GM04504 (cell line): ENCODE measurements at regions not wholly inside any gene's neighbourhood (a gene's known extent, or its start where the extent isn't known, plus 50 kb on each side); places are given as distances from the start of the nearest gene placed in this dataset.

ENCODE experiments used
- DNase-seq: peaks from one replicate; pipeline ENCODE4 v3.0.0-alpha.2; 2012; ENCODE audit warnings: low read depth

DNA sequence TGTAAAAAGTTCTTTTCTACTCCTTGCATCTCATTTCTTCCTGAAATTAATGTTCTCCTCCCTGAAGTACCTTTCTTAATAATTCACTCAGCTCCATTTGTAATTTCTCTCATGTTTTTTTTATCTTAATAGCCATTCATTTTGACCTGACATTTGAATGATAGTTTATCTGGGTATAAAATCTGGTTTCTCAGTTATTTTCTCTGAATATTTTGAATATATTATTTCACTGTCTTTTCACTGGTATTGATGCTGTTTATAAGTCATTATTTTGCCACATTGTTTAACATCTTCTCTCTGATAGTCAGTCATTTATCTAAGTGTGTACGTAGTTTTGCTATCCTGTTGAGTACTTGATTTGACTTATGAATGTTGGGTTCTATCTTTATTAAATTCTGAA, 68.8 kb upstream of the ARHGAP18 start:
- DNase-seq, result no peak

DNA sequence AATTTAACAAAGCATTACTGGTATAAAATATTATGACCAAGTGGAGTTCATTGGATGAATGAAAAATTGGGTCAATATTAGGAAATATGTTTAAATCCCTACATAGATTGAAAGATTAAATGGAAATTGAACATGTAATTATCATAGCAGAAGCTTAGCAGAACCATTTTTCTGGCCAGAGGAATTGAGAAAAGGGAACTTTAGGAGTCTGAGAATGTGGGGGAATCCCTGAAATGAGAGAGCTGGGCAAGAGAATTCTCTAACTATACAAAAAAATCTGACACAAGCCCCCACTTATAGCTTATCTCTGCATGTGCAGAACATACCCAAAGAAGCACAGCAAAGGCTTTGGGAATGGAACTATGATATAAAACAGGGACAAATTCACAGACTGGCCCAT, 67.4 kb upstream of the ARHGAP18 start:
- no peak for DNase-seq

- DNase-seq, result no peak
Measured at GRCh38 chr6:129776542-129777330, 66.8 kb upstream of the ARHGAP18 start.

- peak; percentile 60 for DNase-seq
Measured at GRCh38 chr6:129774697-129775447, 64.9 kb upstream of the ARHGAP18 start.

DNA sequence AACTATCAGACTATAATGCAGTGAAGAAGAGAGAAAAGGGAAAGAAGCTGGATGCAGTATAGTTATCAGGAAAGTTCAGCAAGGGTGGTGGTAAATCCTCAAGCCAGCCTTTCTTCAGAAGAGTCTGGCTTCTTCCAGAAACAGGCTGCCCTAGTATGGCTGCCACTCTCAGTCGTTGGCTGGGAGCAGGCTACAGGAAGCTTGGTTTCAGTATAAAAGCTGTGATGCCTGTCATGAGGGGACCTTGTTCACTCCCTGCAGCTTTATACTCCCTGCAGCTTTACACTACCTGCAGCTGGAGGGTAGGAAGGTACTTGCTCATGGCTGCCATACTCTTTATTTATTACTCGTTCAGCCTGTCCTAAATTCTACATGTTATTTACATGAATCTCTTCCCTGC, 63.3 kb upstream of the ARHGAP18 start:
- no peak for DNase-seq

DNA sequence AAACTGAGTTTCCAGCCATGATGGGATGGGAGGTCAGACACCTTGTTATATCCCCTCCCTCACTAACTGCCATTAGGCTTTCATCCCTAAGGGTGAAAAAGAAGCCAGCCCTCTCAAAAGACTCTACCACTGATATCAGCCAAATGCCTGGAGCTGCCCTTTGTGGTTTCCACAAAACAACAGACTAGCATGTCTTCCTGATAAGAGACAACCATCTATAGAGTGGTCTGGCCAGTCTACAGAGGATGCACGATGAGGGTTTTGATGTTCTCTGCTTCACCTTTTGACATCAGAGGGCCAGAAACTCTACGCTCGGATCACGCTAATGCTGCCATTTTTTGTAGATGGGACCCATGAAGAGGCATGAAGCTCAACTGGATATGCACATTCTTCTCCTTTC, 61.7 kb upstream of the ARHGAP18 start:
- DNase-seq, result no peak

DNA sequence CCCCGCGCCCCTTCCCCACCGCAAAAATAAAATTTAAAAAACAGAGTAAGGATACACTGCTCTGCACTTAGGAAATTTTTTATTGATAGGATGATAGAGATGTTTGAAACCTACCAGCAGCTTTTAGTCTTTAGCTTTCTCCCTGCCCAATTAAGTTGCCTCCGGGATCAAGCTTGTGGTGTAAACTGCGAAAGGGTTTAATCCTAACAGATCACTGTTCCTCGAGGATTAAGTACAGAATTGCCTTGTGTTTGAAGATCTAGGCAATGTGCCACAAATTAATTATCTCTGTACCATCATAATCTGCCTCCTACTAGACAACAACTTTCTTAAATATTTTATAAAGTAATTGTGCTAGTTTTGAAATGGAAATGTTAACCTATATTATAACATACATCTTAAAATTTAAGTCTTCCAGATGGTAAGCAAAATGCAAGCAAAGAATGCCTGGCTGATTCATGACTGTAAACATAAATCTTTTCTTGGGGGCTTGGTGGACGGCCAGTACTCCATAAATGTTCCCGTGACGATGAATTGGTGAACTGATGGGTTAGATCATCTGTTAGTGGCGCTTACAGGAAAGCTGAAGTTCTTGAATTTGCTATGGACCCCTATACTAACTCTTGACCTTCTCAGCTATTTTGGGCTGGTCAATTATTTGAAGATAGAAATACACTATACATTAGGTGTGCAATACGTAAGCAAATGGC, 58.0 kb upstream of the ARHGAP18 start:
- no peak for DNase-seq

DNA sequence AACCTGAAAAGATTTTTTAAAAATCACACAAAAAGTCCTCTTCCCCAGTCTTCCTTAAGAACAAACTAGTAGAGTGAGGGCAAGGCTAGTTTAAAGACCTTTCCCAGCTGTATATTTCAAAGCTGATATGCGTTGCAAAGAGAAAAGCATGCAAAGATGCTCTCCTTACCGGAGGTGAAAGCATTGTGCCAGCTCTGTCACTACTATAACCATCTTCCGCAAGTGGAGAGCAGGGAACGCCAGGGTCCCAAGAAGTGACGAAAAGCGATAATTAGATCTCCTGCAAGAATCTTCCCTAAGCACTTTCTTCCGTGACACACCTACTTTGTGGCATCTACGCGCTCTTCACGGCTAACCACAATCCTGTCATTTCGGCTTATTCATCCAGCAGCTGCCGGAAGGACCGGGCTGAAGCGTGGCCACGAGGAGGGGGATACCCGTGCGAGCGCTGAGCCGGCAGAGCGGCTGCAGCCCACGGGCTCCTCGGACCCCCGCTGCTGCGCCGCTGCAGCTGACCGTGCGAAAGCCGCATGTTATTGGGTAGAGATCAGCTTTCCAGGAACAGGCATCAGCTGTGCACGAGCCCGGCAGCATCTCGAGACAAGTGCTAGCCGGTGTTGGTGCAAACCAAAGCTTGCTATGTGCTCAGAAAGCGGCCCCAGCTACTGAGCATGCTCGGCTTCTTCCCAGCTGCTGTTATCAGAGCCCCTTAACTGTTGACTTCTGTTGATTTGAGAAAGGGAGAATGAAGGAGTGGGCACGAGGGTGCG, 57.2 kb upstream of the ARHGAP18 start:
- no peak for DNase-seq

- no peak for DNase-seq
Measured at GRCh38 chr6:129764761-129765407, 54.9 kb upstream of the ARHGAP18 start.

DNA sequence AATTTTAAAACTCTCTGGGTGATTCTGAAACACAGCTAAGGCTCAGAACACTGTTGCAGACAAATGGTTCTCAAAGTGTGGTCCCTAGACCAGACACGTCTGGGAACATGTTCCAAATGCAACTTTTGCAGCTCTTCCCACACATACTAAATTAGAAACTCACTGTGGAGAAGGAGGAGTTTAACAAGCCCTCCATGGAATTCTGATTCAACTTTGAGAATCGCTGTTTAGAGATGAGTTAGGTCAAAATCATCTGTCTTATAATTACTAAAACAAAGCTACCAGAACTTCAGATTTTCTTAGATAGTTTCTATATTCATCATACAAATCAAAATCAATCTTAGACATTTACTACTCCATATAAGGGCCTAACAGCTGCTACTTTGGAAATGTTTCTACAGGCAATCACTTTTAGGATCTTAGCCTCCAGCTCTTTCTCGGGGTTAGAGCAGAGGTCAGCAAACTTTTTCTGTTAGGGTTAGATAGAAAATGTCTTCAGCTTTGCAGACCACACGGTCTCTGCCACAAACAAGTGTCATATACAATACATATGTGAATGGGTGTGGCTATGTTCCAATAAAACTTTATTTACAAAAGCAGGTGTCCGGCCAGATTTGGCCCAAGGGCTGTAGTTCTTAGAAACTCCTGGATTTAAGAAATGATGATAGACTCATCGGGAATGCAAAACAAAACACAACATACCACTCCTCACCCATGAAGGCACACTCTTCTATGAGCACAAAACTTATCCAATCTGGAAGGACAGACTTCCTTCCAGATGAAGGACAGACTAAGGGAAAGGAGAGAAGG, 50.0 kb upstream of the ARHGAP18 start:
- no peak for DNase-seq
